CD14-positive monocyte (primary cell): ENCODE measurements at regions not wholly inside any gene's neighbourhood (a gene's known extent, or its start where the extent isn't known, plus 50 kb on each side); places are given as distances from the start of the nearest gene placed in this dataset.
A peak's percentile ranks its signal among the peaks of the same experiment; 100 is the strongest.

Experiments used
- DNase-seq, 3 donors: peaks; one replicate each; pipeline ENCODE4 v3.0.0-alpha.2; 2011 to 2022
- H2AFZ ChIP-seq: 2 replicates; pipeline ENCODE4 v1.6.0; 2012; ENCODE audit warnings: mild to moderate bottlenecking, low read depth, low read length, inconsistent platforms; ENCODE audit not compliant: insufficient read depth, poor library complexity, severe bottlenecking
- H3K27ac ChIP-seq, 2 donors: 1 replicate in 1 of 2; 2 replicates in 1 of 2; pipeline ENCODE4 v1.5.1; 2012 to 2013; ENCODE audit warnings: low read length in 2 of 2, control low read depth in 1 of 2, inconsistent platforms in 1 of 2, low read depth in 1 of 2, mild to moderate bottlenecking in 1 of 2
- H3K27me3 ChIP-seq, 2 donors: one replicate each; pipeline versions ENCODE4 v1.6.0 to v1.6.1; 2011 to 2013; ENCODE audit warnings: low read length in 2 of 2; ENCODE audit not compliant: control insufficient read depth in 2 of 2, insufficient read depth in 2 of 2
- H3K36me3 ChIP-seq, 2 donors: replicated peaks in 1 of 2; 1 replicate in 1 of 2; 2 replicates in 1 of 2; pipeline versions ENCODE4 v1.5.1 to v1.6.1; 2012 to 2013; ENCODE audit warnings: low read length in 2 of 2, control low read depth in 1 of 2, inconsistent platforms in 1 of 2, mild to moderate bottlenecking in 1 of 2; ENCODE audit not compliant: insufficient read depth in 2 of 2, control insufficient read depth in 1 of 2
- H3K4me1 ChIP-seq, 2 donors: 1 replicate in 1 of 2; 2 replicates in 1 of 2; pipeline versions ENCODE4 v1.5.1 to v1.6.1; 2012 to 2013; ENCODE audit warnings: low read length in 2 of 2, control low read depth in 1 of 2, inconsistent platforms in 1 of 2, mild to moderate bottlenecking in 1 of 2, moderate library complexity in 1 of 2; ENCODE audit not compliant: insufficient read depth in 2 of 2, control insufficient read depth in 1 of 2
- H3K4me2 ChIP-seq: replicated peaks from 2 replicates; pipeline ENCODE3; 2012; ENCODE audit warnings: low read length, moderate library complexity, mild to moderate bottlenecking; ENCODE audit not compliant: poor library complexity, severe bottlenecking; ENCODE audit errors: extremely low read depth
- H3K4me3 ChIP-seq, 3 experiments: fragments of 200-600 bp in 1 of 3; sonication (generic) in 1 of 3; replicated peaks in 1 of 3; 1 replicate in 2 of 3; 2 replicates in 1 of 3; pipeline ENCODE4 v1.5.1; 2011 to 2013; ENCODE audit warnings: low read length in 3 of 3, mild to moderate bottlenecking in 3 of 3, control low read depth in 2 of 3, low read depth in 2 of 3, inconsistent platforms in 1 of 3, moderate library complexity in 1 of 3
- H3K79me2 ChIP-seq: 2 replicates; pipeline ENCODE4 v1.6.0; 2012; ENCODE audit warnings: mild to moderate bottlenecking, control low read depth, inconsistent platforms, low read length, moderate library complexity; ENCODE audit not compliant: insufficient read depth
- H3K9ac ChIP-seq: 2 replicates; pipeline ENCODE4 v1.6.0; 2017; ENCODE audit warnings: low read length, mild to moderate bottlenecking; ENCODE audit not compliant: insufficient read depth, poor library complexity, severe bottlenecking
- H3K9me3 ChIP-seq, 2 donors: replicated peaks in 1 of 2; 1 replicate in 1 of 2; 2 replicates in 1 of 2; pipeline versions ENCODE4 v1.5.1 to v1.6.1; 2012 to 2013; ENCODE audit warnings: low read length in 2 of 2, control low read depth in 1 of 2; ENCODE audit not compliant: control insufficient read depth in 1 of 2, insufficient read depth in 1 of 2
- H4K20me1 ChIP-seq: 2 replicates; pipeline ENCODE4 v1.6.0; 2012; ENCODE audit warnings: mild to moderate bottlenecking, low read length, control low read depth, moderate library complexity; ENCODE audit not compliant: insufficient read depth
- H3K27ac Mint-ChIP-seq, 7 donors: one replicate each; pipeline ENCODE4 v1.8.0; 2020; ENCODE audit warnings: mild to moderate bottlenecking in 7 of 7, mixed read lengths in 7 of 7, moderate library complexity in 6 of 7, inconsistent platforms in 2 of 7
- H3K27me3 Mint-ChIP-seq, 3 donors: one replicate each; pipeline ENCODE4 v1.8.0; 2021 to 2022; ENCODE audit warnings: low read depth in 3 of 3, mild to moderate bottlenecking in 3 of 3, mixed read lengths in 3 of 3, moderate library complexity in 3 of 3, inconsistent platforms in 1 of 3
- H3K36me3 Mint-ChIP-seq, 2 donors: one replicate each; pipeline ENCODE4 v1.8.0; 2020; ENCODE audit warnings: mixed read lengths in 2 of 2, inconsistent platforms in 1 of 2, mild to moderate bottlenecking in 1 of 2
- H3K4me1 Mint-ChIP-seq: one replicate; pipeline ENCODE4 v1.8.0; 2020; ENCODE audit warnings: mild to moderate bottlenecking, mixed read lengths
- H3K4me3 Mint-ChIP-seq, 2 donors: one replicate each; pipeline ENCODE4 v1.8.0; 2020; ENCODE audit warnings: mild to moderate bottlenecking in 2 of 2, mixed read lengths in 2 of 2, moderate library complexity in 1 of 2
- H3K9me3 Mint-ChIP-seq, 7 donors: one replicate each; pipeline ENCODE4 v1.8.0; 2020 to 2022; ENCODE audit warnings: mixed read lengths in 7 of 7, mild to moderate bottlenecking in 6 of 7, moderate library complexity in 6 of 7, inconsistent platforms in 2 of 7
- WGBS: methylation state at CpG from one replicate; pipeline ENCODE4 v1.1.5; 2013; ENCODE audit warnings: missing lambda C conversion rate; ENCODE audit not compliant: insufficient coverage; 5-methylcytosine and 5-hydroxymethylcytosine counted together
- intact Hi-C, 2 donors: fragments of 100-400 bp; cut with micrococcal nuclease; formaldehyde crosslinking; loops; one replicate each; pipeline versions ENCODE4 v1.15.0 to v1.15.1; 2023
- TF ChIP-seq, protein P1 (sequence below): fragments of 200-600 bp; IDR thresholded peaks from one replicate; pipeline ENCODE4 v1.8.0; 2022; ENCODE audit warnings: antibody characterized with exemption, mild to moderate bottlenecking

DNA sequence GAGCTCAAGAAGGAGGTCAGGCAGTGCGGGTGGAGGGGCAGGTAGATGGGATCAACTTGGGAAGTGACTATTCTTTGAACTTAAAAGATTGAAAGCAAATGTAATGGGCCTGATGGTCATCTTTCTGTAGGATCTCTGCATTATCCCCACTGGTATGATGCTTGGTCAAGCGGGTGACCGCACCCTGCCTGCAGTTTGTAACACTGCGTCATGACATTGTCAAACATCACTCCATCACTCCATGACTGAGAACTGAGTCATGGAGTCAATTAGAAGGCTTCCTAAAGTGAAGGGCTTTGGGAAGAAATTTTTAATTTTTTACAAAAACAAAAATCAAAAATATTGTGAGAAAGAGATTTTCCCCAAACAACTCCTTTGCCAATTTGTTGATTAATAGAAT, 62.4 kb upstream of the BMAL1 start:
- H2AFZ ChIP-seq, result no peak overlapping the region
- H3K9me3 ChIP-seq, result no peaks in the 10 kb centered on the region
- no peak overlapping the region for H3K4me2 ChIP-seq
- 100% methylated on average over 1 of the region's 4 CpGs for WGBS
- no peak overlapping the region for H3K4me3 Mint-ChIP-seq
- H3K27ac Mint-ChIP-seq, result no peak overlapping the region
- H3K9me3 Mint-ChIP-seq, result peaks cover 0 to 2% (median 0%) of the 10 kb centered on the region in 7 donors
- H3K4me1 Mint-ChIP-seq, result peaks cover 9% of the 10 kb centered on the region
- H4K20me1 ChIP-seq, result no peaks in the 10 kb centered on the region
- no peaks in the 10 kb centered on the region for H3K36me3 ChIP-seq
- no peak overlapping the region for H3K27ac ChIP-seq
- intact Hi-C loops, result loop anchor here in 1 of 2 donors (10.0 kb wide), 1 partner anchor 120 kb away; no protein-coding TSS in a partner anchor
- H3K36me3 Mint-ChIP-seq, result no peaks in the 10 kb centered on the region
- peaks cover 0 to 4% (median 2%) of the 10 kb centered on the region in 3 donors for H3K27me3 Mint-ChIP-seq
- no peak overlapping the region for H3K9ac ChIP-seq
- DNase-seq, result no peak
- H3K27me3 ChIP-seq, result no peaks in the 10 kb centered on the region
- TF ChIP-seq, protein P1, sequence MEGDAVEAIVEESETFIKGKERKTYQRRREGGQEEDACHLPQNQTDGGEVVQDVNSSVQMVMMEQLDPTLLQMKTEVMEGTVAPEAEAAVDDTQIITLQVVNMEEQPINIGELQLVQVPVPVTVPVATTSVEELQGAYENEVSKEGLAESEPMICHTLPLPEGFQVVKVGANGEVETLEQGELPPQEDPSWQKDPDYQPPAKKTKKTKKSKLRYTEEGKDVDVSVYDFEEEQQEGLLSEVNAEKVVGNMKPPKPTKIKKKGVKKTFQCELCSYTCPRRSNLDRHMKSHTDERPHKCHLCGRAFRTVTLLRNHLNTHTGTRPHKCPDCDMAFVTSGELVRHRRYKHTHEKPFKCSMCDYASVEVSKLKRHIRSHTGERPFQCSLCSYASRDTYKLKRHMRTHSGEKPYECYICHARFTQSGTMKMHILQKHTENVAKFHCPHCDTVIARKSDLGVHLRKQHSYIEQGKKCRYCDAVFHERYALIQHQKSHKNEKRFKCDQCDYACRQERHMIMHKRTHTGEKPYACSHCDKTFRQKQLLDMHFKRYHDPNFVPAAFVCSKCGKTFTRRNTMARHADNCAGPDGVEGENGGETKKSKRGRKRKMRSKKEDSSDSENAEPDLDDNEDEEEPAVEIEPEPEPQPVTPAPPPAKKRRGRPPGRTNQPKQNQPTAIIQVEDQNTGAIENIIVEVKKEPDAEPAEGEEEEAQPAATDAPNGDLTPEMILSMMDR, result no peak
- no peaks in the 10 kb centered on the region for H3K79me2 ChIP-seq
- H3K4me1 ChIP-seq, result no peaks in the 10 kb centered on the region
- no peak overlapping the region for H3K4me3 ChIP-seq

DNA sequence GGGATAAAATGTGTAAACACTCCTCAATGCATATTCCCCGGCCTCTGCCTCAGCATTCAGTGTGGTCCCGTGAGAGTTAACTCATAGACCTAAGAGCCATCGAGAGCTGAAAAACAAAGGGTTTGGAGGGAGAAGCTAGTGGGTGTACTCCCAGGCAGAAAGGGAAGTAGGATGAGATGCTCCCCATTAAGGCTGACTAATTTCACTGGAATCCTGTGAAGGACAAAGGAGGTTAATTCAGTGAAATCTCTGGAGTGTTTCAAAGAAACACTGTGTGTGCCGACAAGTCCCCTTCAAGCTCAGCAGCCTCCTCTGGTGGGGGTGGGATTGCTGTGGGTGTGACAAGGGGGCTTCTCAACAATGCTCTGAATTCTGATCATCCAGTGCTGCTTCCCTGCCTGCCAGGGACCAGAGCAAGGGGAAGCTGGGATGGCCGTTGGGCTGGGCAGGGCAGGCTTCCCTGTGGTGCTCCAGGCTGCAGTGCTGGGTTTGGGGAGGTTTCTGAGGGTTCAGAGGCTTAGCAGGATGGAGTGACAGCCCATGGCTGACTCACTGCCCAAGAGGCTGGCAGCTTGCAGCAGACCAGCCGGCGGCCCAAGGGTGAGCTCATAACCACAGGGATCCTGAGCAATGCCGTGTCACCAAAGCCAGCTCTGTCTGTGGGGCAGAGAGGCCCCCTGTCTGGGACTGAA, 61.4 kb upstream of the BMAL1 start:
- H3K79me2 ChIP-seq, result no peaks in the 10 kb centered on the region
- intact Hi-C loops, result loop anchor here in 1 of 2 donors (10.0 kb wide), 1 partner anchor 119 kb away; no protein-coding TSS in a partner anchor
- no peaks in the 10 kb centered on the region for H3K4me1 ChIP-seq
- TF ChIP-seq, protein P1, result no peak
- no peaks in the 10 kb centered on the region for H3K27me3 ChIP-seq
- Mint-ChIP-seq H3K4me3 (no peak overlapping the region), H3K27ac (peak overlapping the region in 2 of 7 donors; percentile 61 to 70), H3K36me3 (no peaks in the 10 kb centered on the region), H3K4me1 (peaks cover 9% of the 10 kb centered on the region), H3K27me3 (peaks cover 0 to 6% (median 5%) of the 10 kb centered on the region in 3 donors), H3K9me3 (peaks cover 0 to 2% (median 0%) of the 10 kb centered on the region in 7 donors)
- H3K9ac ChIP-seq, result no peak overlapping the region
- peak; percentile 21 to 49 (median 31) for DNase-seq
- H3K36me3 ChIP-seq, result no peaks in the 10 kb centered on the region
- no peaks in the 10 kb centered on the region for H4K20me1 ChIP-seq
- 47% methylated on average over 6 of the region's 8 CpGs for WGBS
- no peak overlapping the region for H3K4me2 ChIP-seq
- H3K9me3 ChIP-seq, result no peaks in the 10 kb centered on the region
- no peak overlapping the region for H3K4me3 ChIP-seq
- no peak overlapping the region for H2AFZ ChIP-seq
- H3K27ac ChIP-seq, result no peak overlapping the region
